GM21381 (cell line): ENCODE measurements at regions not wholly inside any gene's neighbourhood (a gene's known extent, or its start where the extent isn't known, plus 50 kb on each side); places are given as distances from the start of the nearest gene placed in this dataset.
A peak's percentile ranks its signal among the peaks of the same experiment; 100 is the strongest.

ENCODE experiments used
- ATAC-seq: cut with Tn5 transposase; IDR thresholded peaks from one replicate; pipeline ENCODE4 v1.9.1; 2021; ENCODE audit warnings: mild to moderate bottlenecking, moderate library complexity; ENCODE audit not compliant: unreplicated experiment

GRCh38 chr10:111967116-111967515, 216.4 kb downstream of the GPAM start:
- no peak for ATAC-seq

GRCh38 chr10:111967547-111967946, 216.0 kb downstream of the GPAM start:
- no peak for ATAC-seq

GRCh38 chr10:111968647-111969046, 214.9 kb downstream of the GPAM start:
- ATAC-seq, result no peak

- no peak for ATAC-seq
These were observed 213.5 kb downstream of the GPAM start for GRCh38 chr10:111970111-111970510.

- no peak for ATAC-seq
These were observed 211.5 kb downstream of the GPAM start for GRCh38 chr10:111972109-111972508.

- no peak for ATAC-seq
These were observed 210.3 kb downstream of the GPAM start for GRCh38 chr10:111973306-111973705.

- no peak for ATAC-seq
These were observed 209.7 kb downstream of the GPAM start for GRCh38 chr10:111973826-111974225.

- no peak for ATAC-seq
These were observed 209.2 kb downstream of the GPAM start for GRCh38 chr10:111974325-111974724.

GRCh38 chr10:111976557-111976956, 207.0 kb downstream of the GPAM start:
- ATAC-seq, result no peak

- no peak for ATAC-seq
These were observed 199.5 kb downstream of the GPAM start for GRCh38 chr10:111984057-111984456.

GRCh38 chr10:111986079-111986478, 197.5 kb downstream of the GPAM start:
- no peak for ATAC-seq

GRCh38 chr10:111988646-111989045, 194.9 kb downstream of the GPAM start:
- ATAC-seq, result no peak

- ATAC-seq, result no peak
These were observed 194.2 kb downstream of the GPAM start for GRCh38 chr10:111989136-111989911.

GRCh38 chr10:111990734-111991133, 192.8 kb downstream of the GPAM start:
- no peak for ATAC-seq

GRCh38 chr10:111993321-111993720, 190.2 kb downstream of the GPAM start:
- ATAC-seq, result no peak

- no peak for ATAC-seq
These were observed 189.6 kb downstream of the GPAM start for GRCh38 chr10:111993872-111994426.

GRCh38 chr10:111996103-111996502, 187.5 kb downstream of the GPAM start:
- ATAC-seq, result peak; percentile 97

- ATAC-seq, result no peak
These were observed 184.8 kb downstream of the GPAM start for GRCh38 chr10:111998728-111999127.

- no peak for ATAC-seq
These were observed 184.2 kb downstream of the GPAM start for GRCh38 chr10:111999205-111999914.

GRCh38 chr10:111999915-112000302, 183.7 kb downstream of the GPAM start:
- ATAC-seq, result no peak

- ATAC-seq, result no peak
These were observed 183.1 kb downstream of the GPAM start for GRCh38 chr10:112000466-112000865.

- ATAC-seq, result no peak
These were observed 181.4 kb downstream of the GPAM start for GRCh38 chr10:112002206-112002605.
